SJSA1 (cell line): ENCODE measurements at regions not wholly inside any gene's neighbourhood (a gene's known extent, or its start where the extent isn't known, plus 50 kb on each side); places are given as distances from the start of the nearest gene placed in this dataset.
"Not testable (repeated sequence)": the region's sequence is repeated elsewhere in the genome, so short reads cannot be mapped to it uniquely, and the experiment has no call there.

Experiments used
- DNase-seq, 2 experiments: peaks; one replicate each; pipeline ENCODE4 v3.0.0-alpha.2; 2015 to 2020; ENCODE audit warnings: low spot score in 2 of 2, low read depth in 1 of 2
- H3K27ac ChIP-seq: fragments of 250-450 bp; sonication (Bioruptor Pico); 2 replicates; pipeline ENCODE4 v1.5.1; 2020; ENCODE audit warnings: mild to moderate bottlenecking, moderate library complexity
- H3K27me3 ChIP-seq: fragments of 250-450 bp; sonication (Bioruptor Pico); replicated peaks from 2 replicates; pipeline ENCODE4 v1.5.1; 2020; ENCODE audit warnings: mild to moderate bottlenecking, moderate library complexity
- H3K36me3 ChIP-seq: fragments of 250-450 bp; sonication (Bioruptor Pico); 2 replicates; pipeline ENCODE4 v1.5.1; 2020; ENCODE audit warnings: mild to moderate bottlenecking
- H3K4me1 ChIP-seq: fragments of 250-450 bp; sonication (Bioruptor Pico); replicated peaks from 2 replicates; pipeline ENCODE4 v1.6.1; 2021; ENCODE audit warnings: mild to moderate bottlenecking
- H3K4me3 ChIP-seq: fragments of 250-450 bp; sonication (Bioruptor Pico); 2 replicates; pipeline ENCODE4 v1.5.1; 2020; ENCODE audit warnings: mild to moderate bottlenecking
- H3K9me3 ChIP-seq: fragments of 250-450 bp; sonication (Bioruptor Pico); replicated peaks from 2 replicates; pipeline ENCODE4 v1.5.1; 2020; ENCODE audit warnings: mild to moderate bottlenecking

- no peaks in the 10 kb centered on the region for H3K27me3 ChIP-seq
- no peak for DNase-seq
- H3K27ac ChIP-seq: no peak overlapping the region
- H3K4me1 ChIP-seq: peaks cover 5% of the 10 kb centered on the region; the same call in 1 of the 2 replicates
- H3K4me3 ChIP-seq: no peak overlapping the region
- H3K9me3 ChIP-seq: no peaks in the 10 kb centered on the region
- no peaks in the 10 kb centered on the region for H3K36me3 ChIP-seq
These were observed 69.4 kb downstream of the TOMM20 start for GRCh38 chr1:235059221-235059620.

DNA sequence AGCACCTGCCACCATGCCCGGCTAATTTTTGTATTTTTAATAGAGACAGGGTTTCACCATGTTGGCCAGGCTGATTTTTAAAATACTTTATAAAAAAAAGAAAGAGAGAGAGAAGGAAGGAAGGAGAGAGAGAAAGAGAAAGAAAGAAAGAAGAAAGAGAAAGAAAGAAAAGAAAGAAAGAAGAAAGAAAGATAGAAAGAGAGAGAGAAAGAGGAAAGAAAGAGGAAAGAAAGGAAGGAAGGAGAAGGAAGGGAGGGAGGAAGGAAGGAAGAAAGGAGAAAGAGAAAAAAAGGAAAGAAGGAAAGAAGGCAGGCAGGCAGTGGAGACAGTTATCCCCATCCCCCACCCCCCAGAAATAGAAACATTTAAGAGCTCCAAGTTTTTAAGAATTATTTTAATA, 69.9 kb downstream of the TOMM20 start:
- Histone ChIP-seq H3K27ac (no peak overlapping the region), H3K9me3 (no peaks in the 10 kb centered on the region), H3K4me1 (peaks cover 5% of the 10 kb centered on the region; the same call in 1 of the 2 replicates), H3K4me3 (no peak overlapping the region), H3K27me3 (no peaks in the 10 kb centered on the region), H3K36me3 (no peaks in the 10 kb centered on the region)
- DNase-seq: no peak

GRCh38 chr1:235057385-235058306, 71.0 kb downstream of the TOMM20 start:
- H3K27ac ChIP-seq: no peak overlapping the region
- H3K4me1 ChIP-seq: peaks cover 10% of the 10 kb centered on the region
- no peaks in the 10 kb centered on the region for H3K9me3 ChIP-seq
- no peaks in the 10 kb centered on the region for H3K36me3 ChIP-seq
- H3K27me3 ChIP-seq: no peaks in the 10 kb centered on the region
- no peak for DNase-seq
- H3K4me3 ChIP-seq: no peak overlapping the region

- no peak overlapping the region for H3K27ac ChIP-seq
- no peak overlapping the region for H3K4me3 ChIP-seq
- H3K9me3 ChIP-seq: no peaks in the 10 kb centered on the region
- H3K36me3 ChIP-seq: no peaks in the 10 kb centered on the region
- H3K27me3 ChIP-seq: no peaks in the 10 kb centered on the region
- DNase-seq: no peak
- H3K4me1 ChIP-seq: peaks cover 17% of the 10 kb centered on the region
These were observed 71.7 kb downstream of the TOMM20 start for GRCh38 chr1:235056937-235057336.

GRCh38 chr1:235054936-235055335, 73.7 kb downstream of the TOMM20 start:
- Histone ChIP-seq H3K27ac (no peak overlapping the region), H3K27me3 (no peaks in the 10 kb centered on the region), H3K36me3 (no peaks in the 10 kb centered on the region), H3K4me1 (peaks cover 26% of the 10 kb centered on the region), H3K4me3 (no peak overlapping the region), H3K9me3 (no peaks in the 10 kb centered on the region)
- no peak for DNase-seq

GRCh38 chr1:235054466-235054865, 74.2 kb downstream of the TOMM20 start:
- Histone ChIP-seq H3K4me1 (peaks cover 30% of the 10 kb centered on the region), H3K4me3 (no peak overlapping the region), H3K27ac (no peak overlapping the region), H3K36me3 (no peaks in the 10 kb centered on the region), H3K27me3 (no peaks in the 10 kb centered on the region), H3K9me3 (no peaks in the 10 kb centered on the region)
- DNase-seq: no peak

DNA sequence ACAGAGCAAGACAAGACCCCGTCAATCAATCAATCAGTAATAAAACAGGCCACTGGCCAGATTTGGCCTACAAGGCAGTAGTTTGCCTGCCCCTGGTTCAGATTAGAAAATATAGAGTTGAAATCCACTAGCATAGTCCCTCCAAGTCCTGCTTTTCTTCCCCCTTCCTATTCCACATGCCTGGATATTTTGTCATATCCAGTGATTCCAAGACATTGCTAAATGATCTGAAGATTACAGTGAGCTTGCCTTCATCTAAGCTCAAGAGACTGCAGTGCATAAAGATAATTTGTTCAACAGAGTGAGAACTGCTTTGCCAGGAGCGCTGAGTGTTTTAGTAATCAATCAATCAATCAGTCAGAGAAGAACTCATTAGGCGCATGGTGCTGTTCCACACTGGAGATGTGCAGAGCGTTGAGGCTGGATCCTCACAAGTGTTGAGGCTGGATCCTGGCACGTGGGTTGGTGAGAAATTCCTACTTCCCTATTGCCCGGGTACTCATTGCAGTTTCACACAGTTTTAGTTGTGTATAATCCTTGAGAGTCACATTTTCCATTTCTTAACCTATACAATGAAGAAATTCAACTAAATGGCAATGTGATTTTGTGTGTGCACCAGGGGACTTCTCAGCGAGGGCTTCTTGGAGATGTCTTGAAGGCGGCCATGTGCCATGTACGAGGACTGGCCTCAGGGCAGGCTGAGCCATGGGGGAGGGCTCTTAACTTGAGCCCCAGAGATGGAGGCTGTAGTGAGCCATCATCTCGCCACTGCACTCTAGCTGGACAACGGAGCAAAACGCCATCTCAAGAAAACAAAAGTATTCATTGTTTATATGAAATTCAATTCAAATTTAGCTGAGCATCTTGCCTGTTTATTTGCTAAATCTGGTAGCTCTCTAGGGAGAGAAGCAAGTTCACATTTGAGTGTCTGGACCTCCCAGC, 76.3 kb downstream of the TOMM20 start:
- Histone ChIP-seq H3K4me3 (no peak overlapping the region), H3K27me3 (no peaks in the 10 kb centered on the region), H3K27ac (no peak overlapping the region), H3K9me3 (no peaks in the 10 kb centered on the region), H3K36me3 (no peaks in the 10 kb centered on the region), H3K4me1 (peaks cover 52% of the 10 kb centered on the region)
- peak in 1 of 2 experiments; percentile 46 for DNase-seq

- no peak for DNase-seq
- H3K36me3 ChIP-seq: no peaks in the 10 kb centered on the region
- H3K27me3 ChIP-seq: no peaks in the 10 kb centered on the region
- H3K9me3 ChIP-seq: no peaks in the 10 kb centered on the region
- no peak overlapping the region for H3K27ac ChIP-seq
- H3K4me3 ChIP-seq: no peak overlapping the region
- H3K4me1 ChIP-seq: peaks cover 57% of the 10 kb centered on the region
These were observed 77.1 kb downstream of the TOMM20 start for GRCh38 chr1:235051521-235051920.

- H3K27ac ChIP-seq: no peak overlapping the region
- no peaks in the 10 kb centered on the region for H3K36me3 ChIP-seq
- DNase-seq: no peak
- H3K4me1 ChIP-seq: peaks cover 57% of the 10 kb centered on the region
- no peak overlapping the region for H3K4me3 ChIP-seq
- no peaks in the 10 kb centered on the region for H3K9me3 ChIP-seq
- H3K27me3 ChIP-seq: no peaks in the 10 kb centered on the region
These were observed 77.7 kb downstream of the TOMM20 start for GRCh38 chr1:235050911-235051360.

DNA sequence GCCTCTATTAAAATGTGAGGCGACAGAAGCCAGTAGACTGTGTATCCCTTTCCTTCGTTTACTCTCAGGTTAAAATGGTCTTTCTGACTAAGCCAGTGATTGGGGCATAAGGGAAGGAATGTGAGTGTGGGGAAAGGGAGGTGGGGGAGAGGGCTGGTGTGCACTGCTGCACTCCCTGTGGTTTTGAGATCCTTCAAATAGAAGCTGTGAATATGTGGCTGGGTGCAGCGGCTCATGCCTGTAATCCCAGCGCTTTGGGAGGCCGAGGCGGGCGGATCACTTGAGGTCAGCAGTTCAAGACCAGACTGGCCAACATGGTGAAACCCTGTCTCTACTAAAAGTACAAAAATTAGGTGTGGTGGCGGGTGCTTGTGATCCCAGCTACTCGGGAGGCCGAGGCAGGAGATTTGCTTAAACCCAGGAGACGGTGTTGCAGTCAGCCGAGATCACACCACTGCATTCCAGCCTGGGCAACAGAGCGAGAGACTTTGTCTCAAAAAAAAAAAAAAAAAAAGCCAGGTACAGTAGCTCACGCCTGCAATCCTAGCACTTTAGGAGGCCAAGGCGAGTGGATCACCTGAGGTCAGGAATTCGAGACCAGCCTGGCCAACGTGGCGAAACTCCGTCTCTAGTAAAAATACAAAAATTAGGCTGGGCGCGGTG, 78.8 kb downstream of the TOMM20 start:
- H3K27me3 ChIP-seq, H3K4me3 ChIP-seq, H3K36me3 ChIP-seq, H3K9me3 ChIP-seq: not testable (repeated sequence)
- Histone ChIP-seq H3K27ac (peak overlapping the region; percentile 21; the same call in 1 of the 2 replicates), H3K4me1 (peaks cover 57% of the 10 kb centered on the region)
- DNase-seq: peak; percentile 68 to 70

DNA sequence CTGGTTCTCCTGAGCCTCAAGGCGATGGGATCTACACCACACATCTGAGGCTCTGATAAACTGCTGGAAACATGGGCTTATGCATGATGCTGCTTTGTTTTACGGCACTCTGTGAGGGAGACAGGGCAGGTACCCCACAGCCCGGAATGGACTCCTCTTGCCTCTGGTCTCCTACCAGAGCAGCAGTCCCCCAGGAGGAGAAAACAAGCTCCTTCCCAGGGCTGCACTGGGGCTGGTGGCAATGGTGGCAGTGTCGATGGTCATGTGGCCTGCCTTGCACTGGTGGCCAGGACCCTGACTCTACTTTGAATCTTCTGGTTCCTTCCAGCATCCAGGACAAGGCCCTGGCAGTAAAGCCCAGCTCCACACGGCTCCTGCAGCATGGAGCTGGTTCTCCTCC, 79.4 kb downstream of the TOMM20 start:
- Histone ChIP-seq H3K4me3 (no peak overlapping the region), H3K27ac (peak overlapping the region; percentile 4; the same call in 1 of the 2 replicates)
- DNase-seq: no peak

DNA sequence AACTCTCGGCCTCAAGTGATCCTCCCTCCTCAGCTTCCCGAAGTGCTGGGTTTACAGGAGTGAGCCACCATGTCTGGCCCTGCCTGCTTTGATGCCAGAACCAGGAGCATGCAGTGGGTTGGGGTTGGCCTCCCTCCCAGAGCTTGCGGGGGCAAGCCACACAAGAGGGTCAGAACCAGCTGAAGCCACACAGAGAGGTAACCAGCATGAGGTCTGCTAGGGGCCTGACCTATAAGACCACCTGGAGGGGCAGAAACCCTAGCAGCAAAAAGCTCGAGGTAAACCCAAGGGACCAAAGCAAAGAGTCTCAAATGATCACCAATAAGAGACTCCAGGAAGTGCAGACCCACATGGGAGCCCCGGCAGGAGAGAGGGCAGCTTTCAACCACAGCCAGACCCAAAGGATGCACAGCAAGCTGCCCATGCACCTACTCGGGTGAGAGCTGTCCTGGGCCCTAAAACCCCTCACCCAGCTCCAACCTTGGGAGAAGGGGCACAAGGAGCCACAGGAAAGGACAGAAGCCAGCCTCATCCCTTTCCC, 81.2 kb downstream of the TOMM20 start:
- Histone ChIP-seq H3K36me3 (no peaks in the 10 kb centered on the region), H3K9me3 (no peaks in the 10 kb centered on the region), H3K4me1 (peaks cover 45% of the 10 kb centered on the region), H3K4me3 (no peak overlapping the region), H3K27ac (peak overlapping the region; percentile 71), H3K27me3 (no peaks in the 10 kb centered on the region)
- no peak for DNase-seq

More for the DNA sequence above, 79.4 kb downstream of the TOMM20 start:
- H3K36me3 ChIP-seq: no peaks in the 10 kb centered on the region
- no peaks in the 10 kb centered on the region for H3K9me3 ChIP-seq
- H3K4me1 ChIP-seq: peaks cover 57% of the 10 kb centered on the region
- H3K27me3 ChIP-seq: no peaks in the 10 kb centered on the region

DNA sequence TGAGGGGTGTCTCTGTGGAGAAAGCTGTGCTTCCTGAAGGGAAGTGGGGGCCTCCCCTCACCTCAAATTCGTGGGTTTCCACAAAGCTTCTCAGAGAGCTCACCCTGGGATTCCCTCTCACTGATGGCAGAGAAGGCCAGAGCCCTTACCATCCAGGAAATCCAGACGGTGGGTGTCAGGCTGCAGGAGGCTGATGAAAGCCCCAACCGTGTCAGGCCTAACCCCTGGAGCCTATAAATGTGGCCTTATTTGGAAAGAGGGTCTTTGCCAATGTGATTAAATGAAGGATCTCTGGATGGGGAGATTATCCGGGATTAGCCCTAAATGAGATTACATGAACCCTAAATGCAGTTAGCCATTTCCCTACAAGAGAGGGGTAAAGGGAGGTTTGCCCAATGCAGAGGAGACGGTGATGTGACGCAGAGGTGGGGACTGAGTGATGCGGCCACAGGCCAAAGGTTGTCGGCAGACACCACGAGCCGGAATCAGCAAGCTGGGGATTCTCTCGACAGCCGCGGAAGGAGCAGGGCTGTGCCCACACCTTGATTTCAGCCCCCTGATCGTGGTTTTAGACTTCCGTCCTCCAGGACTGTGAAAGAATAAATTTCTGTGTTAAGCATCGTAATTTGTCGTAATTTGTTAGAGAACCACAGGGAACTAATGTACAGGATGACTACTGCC, 82.6 kb downstream of the TOMM20 start:
- Histone ChIP-seq H3K27ac (no peak overlapping the region), H3K27me3 (no peaks in the 10 kb centered on the region), H3K4me1 (peaks cover 39% of the 10 kb centered on the region), H3K9me3 (no peaks in the 10 kb centered on the region), H3K4me3 (no peak overlapping the region), H3K36me3 (no peaks in the 10 kb centered on the region)
- no peak for DNase-seq
